Erythroblast (primary cell): ENCODE measurements at regions not wholly inside any gene's neighbourhood (a gene's known extent, or its start where the extent isn't known, plus 50 kb on each side); places are given as distances from the start of the nearest gene placed in this dataset.
"Not testable (repeated sequence)": the region's sequence is repeated elsewhere in the genome, so short reads cannot be mapped to it uniquely, and the experiment has no call there.

ENCODE experiments used
- GATA1 ChIP-seq: IDR thresholded peaks from 2 replicates; pipeline ENCODE4 v1.6.1; 2011; ENCODE audit warnings: low read depth, mild to moderate bottlenecking, control low read depth, low read length, moderate library complexity
- POLR2A ChIP-seq: IDR thresholded peaks from 2 replicates; pipeline ENCODE4 v1.6.1; 2011; ENCODE audit warnings: mild to moderate bottlenecking, low read length

GRCh38 chr7:131679071-131679470, 122.6 kb upstream of the PODXL start:
- not testable (repeated sequence) for TF ChIP-seq POLR2A, GATA1
